GM12864 (cell line): ENCODE measurements at regions not wholly inside any gene's neighbourhood (a gene's known extent, or its start where the extent isn't known, plus 50 kb on each side); places are given as distances from the start of the nearest gene placed in this dataset.

Source experiments
- DNase-seq: peaks from one replicate; pipeline ENCODE4 v3.0.0-alpha.2; 2011; ENCODE audit warnings: low read depth
- H3K4me3 ChIP-seq: 2 replicates; pipeline ENCODE4 v1.5.1; 2011; ENCODE audit warnings: mild to moderate bottlenecking, low read depth, low read length, control low read depth
- CTCF ChIP-seq: IDR thresholded peaks from 2 replicates; pipeline ENCODE4 v1.5.1; 2011; ENCODE audit warnings: low read depth, mild to moderate bottlenecking, moderate library complexity, low read length, control low read depth, inconsistent platforms; ENCODE audit errors: missing control alignments

GRCh38 chr13:63344711-63345110 is 1929.1 kb upstream of the PCDH20 start:
- no peak for DNase-seq
- no peak overlapping the region for H3K4me3 ChIP-seq
- no peak for TF ChIP-seq CTCF

DNA sequence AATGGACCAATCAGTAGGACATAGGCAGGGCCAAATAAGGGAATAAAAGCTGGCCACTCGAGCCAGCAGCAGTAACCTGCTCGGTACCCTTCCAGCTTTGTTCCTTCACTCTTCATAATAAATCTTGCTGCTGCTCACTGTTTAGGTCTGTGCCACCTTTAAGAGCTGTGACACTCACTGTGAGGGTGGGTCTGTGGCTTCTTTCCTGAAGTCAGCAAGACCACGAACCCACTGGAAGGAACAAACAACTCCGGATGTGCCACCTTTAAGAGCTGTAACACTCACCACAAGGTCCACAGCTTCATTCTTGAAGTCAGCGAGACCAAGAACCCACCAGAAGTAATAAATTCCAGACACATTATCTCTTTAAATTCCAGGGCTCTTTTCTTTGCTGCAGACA is 1922.3 kb upstream of the PCDH20 start:
- H3K4me3 ChIP-seq, result no peak overlapping the region
- TF ChIP-seq CTCF, result no peak
- DNase-seq, result no peak

GRCh38 chr13:63337041-63337440 is 1921.4 kb upstream of the PCDH20 start:
- no peak for TF ChIP-seq CTCF
- H3K4me3 ChIP-seq, result no peak overlapping the region
- no peak for DNase-seq

DNA sequence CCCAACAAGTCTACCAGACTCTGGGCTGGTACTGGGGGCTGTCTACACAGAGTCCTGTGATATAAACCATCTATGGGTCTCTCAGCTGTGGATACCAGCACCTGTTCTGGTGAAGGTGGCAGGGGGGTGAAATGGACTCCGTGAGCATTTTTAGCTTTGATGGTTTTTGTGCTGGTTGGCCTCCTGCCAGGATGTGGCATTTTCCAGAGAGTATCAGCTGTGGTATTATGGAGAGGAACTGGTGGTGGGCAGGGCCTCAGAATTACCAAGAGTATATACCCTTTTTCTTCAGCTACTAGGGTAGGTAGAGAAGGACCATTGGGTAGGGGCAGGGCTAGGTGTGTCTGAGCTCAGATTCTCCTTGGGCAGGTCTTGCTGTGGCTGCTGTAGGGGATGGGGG is 1920.9 kb upstream of the PCDH20 start:
- no peak for DNase-seq
- TF ChIP-seq CTCF, result no peak
- H3K4me3 ChIP-seq, result no peak overlapping the region

GRCh38 chr13:63327584-63327983 is 1911.9 kb upstream of the PCDH20 start:
- H3K4me3 ChIP-seq, result no peak overlapping the region
- TF ChIP-seq CTCF, result no peak
- DNase-seq, result no peak

GRCh38 chr13:63323441-63323840 is 1907.8 kb upstream of the PCDH20 start:
- no peak for DNase-seq
- no peak for TF ChIP-seq CTCF
- H3K4me3 ChIP-seq, result no peak overlapping the region

GRCh38 chr13:63311587-63311986 is 1895.9 kb upstream of the PCDH20 start:
- no peak for TF ChIP-seq CTCF
- no peak for DNase-seq
- H3K4me3 ChIP-seq, result no peak overlapping the region
